H9 (cell line): ENCODE measurements at regions not wholly inside any gene's neighbourhood (a gene's known extent, or its start where the extent isn't known, plus 50 kb on each side); places are given as distances from the start of the nearest gene placed in this dataset.

Source experiments
- DNase-seq: peaks from one replicate; pipeline ENCODE4 v3.0.0-alpha.2; 2017
- H2AFZ ChIP-seq: one replicate; pipeline ENCODE4 v1.6.1; 2013; ENCODE audit warnings: mild to moderate bottlenecking, low read length, control low read depth, moderate library complexity
- H2AK5ac ChIP-seq: 2 replicates; pipeline ENCODE4 v1.6.1; 2013; ENCODE audit warnings: low read length, control low read depth, mixed read lengths; ENCODE audit not compliant: insufficient read length
- H2BK120ac ChIP-seq: one replicate; pipeline ENCODE4 v1.6.1; 2013; ENCODE audit warnings: low read depth, mild to moderate bottlenecking, low read length, control low read depth, inconsistent platforms; ENCODE audit not compliant: poor library complexity, severe bottlenecking
- H2BK12ac ChIP-seq: 2 replicates; pipeline ENCODE4 v1.6.1; 2013; ENCODE audit warnings: low read length, control low read depth, mixed read lengths, low read depth; ENCODE audit not compliant: insufficient read length
- H2BK15ac ChIP-seq: 2 replicates; pipeline ENCODE4 v1.6.1; 2013; ENCODE audit warnings: low read depth, low read length, control low read depth
- H2BK20ac ChIP-seq: one replicate; pipeline ENCODE4 v1.6.1; 2013; ENCODE audit warnings: low read depth, mild to moderate bottlenecking, low read length, control low read depth, inconsistent platforms; ENCODE audit not compliant: poor library complexity, severe bottlenecking
- H2BK5ac ChIP-seq: 2 replicates; pipeline ENCODE4 v1.6.1; 2013; ENCODE audit warnings: low read length, control low read depth, mixed read lengths; ENCODE audit not compliant: insufficient read length
- H3K14ac ChIP-seq: 2 replicates; pipeline ENCODE4 v1.6.1; 2013; ENCODE audit warnings: low read length, control low read depth; ENCODE audit not compliant: insufficient read depth
- H3K18ac ChIP-seq: 2 replicates; pipeline ENCODE4 v1.6.1; 2013; ENCODE audit warnings: low read depth, mild to moderate bottlenecking, mixed read lengths, low read length, control low read depth; ENCODE audit not compliant: insufficient read length
- H3K23ac ChIP-seq: 2 replicates; pipeline ENCODE4 v1.6.1; 2013; ENCODE audit warnings: low read length, control low read depth, mixed read lengths, low read depth; ENCODE audit not compliant: insufficient read length
- H3K23me2 ChIP-seq: 2 replicates; pipeline ENCODE4 v1.6.1; 2013; ENCODE audit warnings: low read depth, mild to moderate bottlenecking, mixed read lengths, low read length, control low read depth; ENCODE audit not compliant: insufficient read length, poor library complexity, severe bottlenecking
- H3K27ac ChIP-seq: 2 replicates; pipeline ENCODE4 v1.5.1; 2013; ENCODE audit warnings: low read length, control low read depth, mixed read lengths, low read depth; ENCODE audit not compliant: insufficient read length
- H3K27me3 ChIP-seq: 2 replicates; pipeline ENCODE4 v1.6.1; 2013; ENCODE audit warnings: low read length, control low read depth, inconsistent platforms; ENCODE audit not compliant: insufficient read depth
- H3K4ac ChIP-seq: 2 replicates; pipeline ENCODE4 v1.6.1; 2013; ENCODE audit warnings: low read depth, mild to moderate bottlenecking, control low read depth, inconsistent platforms, low read length, moderate library complexity
- H3K4me1 ChIP-seq: 2 replicates; pipeline ENCODE4 v1.6.1; 2013; ENCODE audit warnings: low read length, control low read depth, inconsistent platforms; ENCODE audit not compliant: insufficient read depth
- H3K4me2 ChIP-seq: 2 replicates; pipeline ENCODE4 v1.6.1; 2013; ENCODE audit warnings: low read length, control low read depth, mixed read lengths; ENCODE audit not compliant: insufficient read length, insufficient read depth
- H3K56ac ChIP-seq: 2 replicates; pipeline ENCODE4 v1.6.1; 2013; ENCODE audit warnings: low read depth, mild to moderate bottlenecking, mixed read lengths, low read length, control low read depth; ENCODE audit not compliant: insufficient read length
- H3K79me1 ChIP-seq: 2 replicates; pipeline ENCODE4 v1.6.1; 2013; ENCODE audit warnings: low read depth, mild to moderate bottlenecking, moderate library complexity, low read length, control low read depth, inconsistent platforms; ENCODE audit not compliant: insufficient read depth, poor library complexity, severe bottlenecking
- H3K79me2 ChIP-seq: 2 replicates; pipeline ENCODE4 v1.6.1; 2013; ENCODE audit warnings: low read length, control low read depth, inconsistent platforms; ENCODE audit not compliant: insufficient read depth
- H3K9ac ChIP-seq: 2 replicates; pipeline ENCODE4 v1.6.1; 2013; ENCODE audit warnings: low read length, control low read depth, mixed read lengths; ENCODE audit not compliant: insufficient read length; ENCODE audit errors: extremely low read depth
- H3K9me3 ChIP-seq: one replicate; pipeline ENCODE4 v1.6.1; 2013; ENCODE audit warnings: low read depth, low read length, inconsistent platforms; ENCODE audit not compliant: control insufficient read depth
- H3T11ph ChIP-seq: one replicate; pipeline ENCODE4 v1.6.1; 2013; ENCODE audit warnings: mild to moderate bottlenecking, low read length, control low read depth, inconsistent platforms
- H4K20me1 ChIP-seq: one replicate; pipeline ENCODE4 v1.6.1; 2013; ENCODE audit not compliant: control insufficient read depth, insufficient read length, insufficient read depth
- H4K5ac ChIP-seq: 2 replicates; pipeline ENCODE4 v1.6.1; 2013; ENCODE audit warnings: low read depth, mild to moderate bottlenecking, mixed read lengths, low read length, control low read depth; ENCODE audit not compliant: insufficient read length
- H4K8ac ChIP-seq: replicated peaks from 2 replicates; pipeline ENCODE4 v1.6.1; 2013; ENCODE audit warnings: low read length, control low read depth, mixed read lengths, low read depth; ENCODE audit not compliant: insufficient read length
- H4K91ac ChIP-seq: 2 replicates; pipeline ENCODE4 v1.6.1; 2013; ENCODE audit warnings: low read depth, mild to moderate bottlenecking, moderate library complexity, mixed read lengths, low read length, control low read depth; ENCODE audit not compliant: insufficient read length
- H3K27ac Mint-ChIP-seq, 3 experiments: 2 replicates in 2 of 3; 3 replicates in 1 of 3; pipeline ENCODE4 v1.8.0; 2020 to 2021; ENCODE audit warnings: mixed read lengths in 3 of 3, mild to moderate bottlenecking in 1 of 3, moderate library complexity in 1 of 3
- H3K27me3 Mint-ChIP-seq: 2 replicates; pipeline ENCODE4 v1.8.0; 2021; ENCODE audit warnings: low read depth, mild to moderate bottlenecking, moderate library complexity, mixed read lengths
- H3K36me3 Mint-ChIP-seq, 3 experiments: 2 replicates in 2 of 3; 3 replicates in 1 of 3; pipeline ENCODE4 v1.8.0; 2020 to 2021; ENCODE audit warnings: low read depth in 3 of 3, mixed read lengths in 3 of 3; ENCODE audit not compliant: insufficient read depth in 1 of 3
- H3K4me1 Mint-ChIP-seq, 2 experiments: 2 replicates each; pipeline ENCODE4 v1.8.0; 2020; ENCODE audit warnings: mixed read lengths in 2 of 2
- H3K4me3 Mint-ChIP-seq, 2 experiments: 2 replicates in 1 of 2; 3 replicates in 1 of 2; pipeline ENCODE4 v1.8.0; 2020 to 2021; ENCODE audit warnings: mild to moderate bottlenecking in 2 of 2, mixed read lengths in 2 of 2, moderate library complexity in 1 of 2
- H3K9me3 Mint-ChIP-seq, 2 experiments: 2 replicates in 1 of 2; 3 replicates in 1 of 2; pipeline ENCODE4 v1.8.0; 2020; ENCODE audit warnings: mild to moderate bottlenecking in 2 of 2, mixed read lengths in 2 of 2, moderate library complexity in 1 of 2
- WGBS: extraction: QIAGEN DNeasy Blood & Tissue Kit; methylation state at CpG from one replicate; pipeline ENCODE4 v1.1.7; 2013; ENCODE audit warnings: missing lambda C conversion rate, low lambda C conversion rate, mixed read lengths; ENCODE audit not compliant: insufficient read length; ENCODE audit errors: extremely low coverage; 5-methylcytosine and 5-hydroxymethylcytosine counted together
- TF ChIP-seq, protein P1 (sequence below): fragments of 200-600 bp; sonication (generic); conservative IDR thresholded peaks from 3 replicates; pipeline ENCODE4 v1.8.0; 2021; ENCODE audit warnings: antibody characterized with exemption, mild to moderate bottlenecking

DNA sequence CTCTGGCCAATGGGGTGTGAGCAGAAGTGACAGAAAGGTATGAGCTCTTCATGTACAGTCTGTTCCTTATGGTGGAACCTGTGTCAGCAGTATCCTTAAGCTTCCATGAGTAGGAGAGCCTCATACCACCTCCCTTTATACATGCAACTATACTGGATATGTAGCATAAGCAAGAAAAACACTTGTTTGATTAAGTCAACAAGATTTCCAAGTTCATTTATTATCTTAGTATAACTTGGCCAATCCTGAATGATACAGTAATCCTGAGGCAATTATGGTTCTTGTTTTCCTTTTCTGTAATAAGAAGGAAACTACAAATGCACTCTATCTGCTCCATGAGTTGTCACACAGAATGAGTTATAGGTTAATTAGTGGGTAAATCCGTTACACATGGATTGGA is 409.6 kb upstream of the ID4 start:
- Histone ChIP-seq H2AK5ac (no peak overlapping the region), H3K18ac (no peak overlapping the region), H2AFZ (no peak overlapping the region), H3K14ac (no peak overlapping the region), H3K9ac (no peak overlapping the region), H3K79me2 (no peaks in the 10 kb centered on the region), H2BK20ac (no peak overlapping the region), H3K56ac (no peak overlapping the region), H2BK15ac (no peak overlapping the region), H3K4me2 (no peak overlapping the region), H3K4me1 (no peaks in the 10 kb centered on the region), H2BK5ac (no peak overlapping the region), H3K27ac (no peak overlapping the region), H3K23me2 (no peaks in the 10 kb centered on the region), H3T11ph (no peak overlapping the region), H3K27me3 (no peaks in the 10 kb centered on the region), H4K8ac (no peak overlapping the region), H4K91ac (no peak overlapping the region), H2BK12ac (no peak overlapping the region), H2BK120ac (no peak overlapping the region), H3K23ac (no peak overlapping the region), H3K9me3 (no peaks in the 10 kb centered on the region), H4K5ac (no peak overlapping the region), H3K4ac (no peak overlapping the region), H3K79me1 (no peaks in the 10 kb centered on the region), H4K20me1 (no peaks in the 10 kb centered on the region)
- H3K4me3 Mint-ChIP-seq: no peak overlapping the region
- DNase-seq: no peak
- TF ChIP-seq, protein P1, sequence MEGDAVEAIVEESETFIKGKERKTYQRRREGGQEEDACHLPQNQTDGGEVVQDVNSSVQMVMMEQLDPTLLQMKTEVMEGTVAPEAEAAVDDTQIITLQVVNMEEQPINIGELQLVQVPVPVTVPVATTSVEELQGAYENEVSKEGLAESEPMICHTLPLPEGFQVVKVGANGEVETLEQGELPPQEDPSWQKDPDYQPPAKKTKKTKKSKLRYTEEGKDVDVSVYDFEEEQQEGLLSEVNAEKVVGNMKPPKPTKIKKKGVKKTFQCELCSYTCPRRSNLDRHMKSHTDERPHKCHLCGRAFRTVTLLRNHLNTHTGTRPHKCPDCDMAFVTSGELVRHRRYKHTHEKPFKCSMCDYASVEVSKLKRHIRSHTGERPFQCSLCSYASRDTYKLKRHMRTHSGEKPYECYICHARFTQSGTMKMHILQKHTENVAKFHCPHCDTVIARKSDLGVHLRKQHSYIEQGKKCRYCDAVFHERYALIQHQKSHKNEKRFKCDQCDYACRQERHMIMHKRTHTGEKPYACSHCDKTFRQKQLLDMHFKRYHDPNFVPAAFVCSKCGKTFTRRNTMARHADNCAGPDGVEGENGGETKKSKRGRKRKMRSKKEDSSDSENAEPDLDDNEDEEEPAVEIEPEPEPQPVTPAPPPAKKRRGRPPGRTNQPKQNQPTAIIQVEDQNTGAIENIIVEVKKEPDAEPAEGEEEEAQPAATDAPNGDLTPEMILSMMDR: no peak
- no peak overlapping the region for H3K27ac Mint-ChIP-seq
- no peaks in the 10 kb centered on the region for H3K9me3 Mint-ChIP-seq
- no CpG with 5 or more reads among the region's 1 CpG for WGBS
- H3K36me3 Mint-ChIP-seq: no peaks in the 10 kb centered on the region; a peak in 1 of 7 replicates
- H3K4me1 Mint-ChIP-seq: peaks cover 7 to 11% of the 10 kb centered on the region in 2 experiments
- no peaks in the 10 kb centered on the region; the same call in 1 of the 2 replicates for H3K27me3 Mint-ChIP-seq
